ENCODE measurements at regions not wholly inside any gene's neighbourhood (a gene's known extent, or its start where the extent isn't known, plus 50 kb on each side); places are given as distances from the start of the nearest gene placed in this dataset.

DNA sequence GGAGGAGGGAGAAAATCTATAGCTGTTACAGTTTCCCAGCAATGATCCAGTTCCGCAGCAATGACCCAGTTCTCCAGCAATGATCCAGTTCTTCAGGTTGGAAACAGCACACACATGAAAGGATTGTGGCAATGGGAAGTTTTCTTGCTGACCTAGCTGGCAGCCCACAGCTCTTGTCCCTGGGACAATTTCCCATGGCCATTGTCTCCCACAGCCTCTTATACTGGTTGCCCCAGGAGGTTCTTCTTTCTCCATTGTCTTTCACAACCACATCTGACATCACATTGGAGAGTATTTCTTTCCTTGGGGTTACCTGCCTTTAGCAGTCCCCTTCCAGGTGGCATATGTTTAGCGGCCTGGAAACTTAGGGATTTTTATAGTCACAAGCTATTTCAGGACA, 209.8 kb upstream of the PLEKHG7 start:
- no peak overlapping the region for H2AFZ ChIP-seq (ENCODE audit: low read length)
- no peaks in the 10 kb centered on the region for H3F3A ChIP-seq (ENCODE audit: low read length, unreplicated experiment)
- H3K4me2 ChIP-seq (ENCODE audit: low read length): no peak overlapping the region
- ATAC-seq (no peak), DNase-seq (no peak)
- no peaks in the 10 kb centered on the region for H3K79me2 ChIP-seq (ENCODE audit: low read length)
- H3K9ac ChIP-seq (ENCODE audit: low read length): no peak overlapping the region
- H3K27me3 ChIP-seq (ENCODE audit: low read length): no peaks in the 10 kb centered on the region
- CTCF ChIA-PET: no interaction called here
- BruUV-seq (replicated peaks): no TSS peak
- POLR2A ChIA-PET (ENCODE audit: unreplicated experiment): interaction anchor here (0.6 kb wide), 1 partner anchor 83 kb away, joined by 5 read pairs; no protein-coding TSS in a partner anchor
- TF ChIP-seq EZH2 (IDR thresholded peaks at IDR 0.05; ENCODE audit: low read length, unreplicated experiment): no peak
- no peak for TF ChIP-seq EZH2phosphoT487 (IDR thresholded peaks at IDR 0.05; ENCODE audit: borderline replicate concordance, low read length)
- TF ChIP-seq, protein P1, sequence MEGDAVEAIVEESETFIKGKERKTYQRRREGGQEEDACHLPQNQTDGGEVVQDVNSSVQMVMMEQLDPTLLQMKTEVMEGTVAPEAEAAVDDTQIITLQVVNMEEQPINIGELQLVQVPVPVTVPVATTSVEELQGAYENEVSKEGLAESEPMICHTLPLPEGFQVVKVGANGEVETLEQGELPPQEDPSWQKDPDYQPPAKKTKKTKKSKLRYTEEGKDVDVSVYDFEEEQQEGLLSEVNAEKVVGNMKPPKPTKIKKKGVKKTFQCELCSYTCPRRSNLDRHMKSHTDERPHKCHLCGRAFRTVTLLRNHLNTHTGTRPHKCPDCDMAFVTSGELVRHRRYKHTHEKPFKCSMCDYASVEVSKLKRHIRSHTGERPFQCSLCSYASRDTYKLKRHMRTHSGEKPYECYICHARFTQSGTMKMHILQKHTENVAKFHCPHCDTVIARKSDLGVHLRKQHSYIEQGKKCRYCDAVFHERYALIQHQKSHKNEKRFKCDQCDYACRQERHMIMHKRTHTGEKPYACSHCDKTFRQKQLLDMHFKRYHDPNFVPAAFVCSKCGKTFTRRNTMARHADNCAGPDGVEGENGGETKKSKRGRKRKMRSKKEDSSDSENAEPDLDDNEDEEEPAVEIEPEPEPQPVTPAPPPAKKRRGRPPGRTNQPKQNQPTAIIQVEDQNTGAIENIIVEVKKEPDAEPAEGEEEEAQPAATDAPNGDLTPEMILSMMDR (conservative IDR thresholded peaks at IDR 0.05; ENCODE audit: low read depth, low read length): no peak
- H4K20me1 ChIP-seq (ENCODE audit: low read length): no peaks in the 10 kb centered on the region
- H3K9me2 ChIP-seq (replicated peaks; ENCODE audit: low read length): no peaks in the 10 kb centered on the region
- H3K4me3 ChIP-seq (ENCODE audit: low read length): no peak overlapping the region
- intact Hi-C loops (cut with micrococcal nuclease): no loop called here
- no peak overlapping the region for H3K27ac ChIP-seq (ENCODE audit: low read length)
- H3K9me3 ChIP-seq (ENCODE audit: low read length): no peaks in the 10 kb centered on the region
- H3K36me3 ChIP-seq (ENCODE audit: low read depth, low read length): no peaks in the 10 kb centered on the region
- H3K4me1 ChIP-seq (ENCODE audit: insufficient read depth, low read length): no peaks in the 10 kb centered on the region

DNA sequence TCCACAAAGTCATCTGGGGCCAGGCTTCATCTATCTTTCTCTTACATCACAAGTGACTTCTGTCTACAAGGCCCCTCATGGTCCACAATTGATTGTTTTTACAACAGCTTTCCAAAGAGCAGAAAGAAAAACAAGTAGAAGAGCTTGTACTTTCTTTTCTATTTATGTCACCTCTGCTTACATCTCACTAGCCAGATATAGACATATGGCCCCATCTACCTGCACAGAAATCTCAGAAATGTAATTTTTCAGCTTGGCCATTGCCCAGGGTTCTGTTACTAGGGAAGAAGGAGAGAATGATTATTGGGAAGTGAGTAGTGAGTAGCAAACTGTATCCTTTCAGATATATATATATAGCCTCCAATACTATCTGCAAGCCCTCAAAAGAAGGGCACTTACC, 210.5 kb upstream of the PLEKHG7 start:
- H2AFZ ChIP-seq (ENCODE audit: low read length): no peak overlapping the region
- POLR2A ChIA-PET (ENCODE audit: unreplicated experiment): no interaction called here

DNA sequence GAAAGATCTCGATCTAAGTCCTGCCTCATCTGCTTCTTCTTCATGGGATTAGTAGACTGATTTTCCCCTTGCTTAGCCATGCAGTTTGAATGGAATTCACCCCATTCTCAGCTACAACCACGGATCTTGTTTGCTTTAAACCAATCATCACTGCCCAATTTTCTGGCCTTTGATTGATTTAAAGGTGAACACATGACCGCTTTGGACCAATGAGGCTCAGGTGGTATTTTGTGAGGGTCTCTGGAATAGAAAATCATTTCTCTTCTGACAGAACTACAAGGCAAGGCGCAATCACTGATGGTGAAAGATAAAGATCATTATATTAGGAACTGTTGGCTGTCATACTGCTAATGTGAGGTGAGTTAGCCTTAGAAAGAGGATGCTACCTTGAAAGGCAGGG, 213.0 kb upstream of the PLEKHG7 start:
- CTCF ChIA-PET: no interaction called here
- BruUV-seq (replicated peaks): no TSS peak

More for the DNA sequence above, 210.5 kb upstream of the PLEKHG7 start:
- no peak overlapping the region for H3K4me2 ChIP-seq (ENCODE audit: low read length)
- BruUV-seq (replicated peaks): no TSS peak
- H3K4me1 ChIP-seq (ENCODE audit: insufficient read depth, low read length): no peaks in the 10 kb centered on the region
- CTCF ChIA-PET: no interaction called here
- no peaks in the 10 kb centered on the region for H3K36me3 ChIP-seq (ENCODE audit: low read depth, low read length)
- no peak overlapping the region for H3K9ac ChIP-seq (ENCODE audit: low read length)
- no peaks in the 10 kb centered on the region for H3K79me2 ChIP-seq (ENCODE audit: low read length)
- no peak overlapping the region for H3K4me3 ChIP-seq (ENCODE audit: low read length)
- no peak for DNase-seq
- H3F3A ChIP-seq (ENCODE audit: low read length, unreplicated experiment): no peaks in the 10 kb centered on the region
- H3K9me2 ChIP-seq (replicated peaks; ENCODE audit: low read length): no peaks in the 10 kb centered on the region
- no peak overlapping the region for H3K27ac ChIP-seq (ENCODE audit: low read length)
- no peak for ATAC-seq
- no peaks in the 10 kb centered on the region for H4K20me1 ChIP-seq (ENCODE audit: low read length)
- intact Hi-C loops (cut with micrococcal nuclease): no loop called here
- H3K27me3 ChIP-seq (ENCODE audit: low read length): no peaks in the 10 kb centered on the region
- TF ChIP-seq, protein P1 (conservative IDR thresholded peaks at IDR 0.05; ENCODE audit: low read depth, low read length): no peak
- TF ChIP-seq EZH2 (IDR thresholded peaks at IDR 0.05; ENCODE audit: low read length, unreplicated experiment): no peak
- no peak for TF ChIP-seq EZH2phosphoT487 (IDR thresholded peaks at IDR 0.05; ENCODE audit: borderline replicate concordance, low read length)
- no peaks in the 10 kb centered on the region for H3K9me3 ChIP-seq (ENCODE audit: low read length)

More for the DNA sequence above, 213.0 kb upstream of the PLEKHG7 start:
- no peak overlapping the region for H3K9ac ChIP-seq (ENCODE audit: low read length)
- H3K36me3 ChIP-seq (ENCODE audit: low read depth, low read length): no peaks in the 10 kb centered on the region
- H3K9me3 ChIP-seq (ENCODE audit: low read length): no peaks in the 10 kb centered on the region
- no peaks in the 10 kb centered on the region for H3K79me2 ChIP-seq (ENCODE audit: low read length)
- TF ChIP-seq EZH2phosphoT487 (IDR thresholded peaks at IDR 0.05; ENCODE audit: borderline replicate concordance, low read length) (no peak), EZH2 (IDR thresholded peaks at IDR 0.05; ENCODE audit: low read length, unreplicated experiment) (no peak)
- TF ChIP-seq, protein P1 (conservative IDR thresholded peaks at IDR 0.05; ENCODE audit: low read depth, low read length): no peak
- no peak overlapping the region for H3K27ac ChIP-seq (ENCODE audit: low read length)
- H4K20me1 ChIP-seq (ENCODE audit: low read length): no peaks in the 10 kb centered on the region
- no peaks in the 10 kb centered on the region for H3K4me1 ChIP-seq (ENCODE audit: insufficient read depth, low read length)
- H2AFZ ChIP-seq (ENCODE audit: low read length): peak overlapping the region; percentile 15; the same call in 1 of the 2 replicates
- POLR2A ChIA-PET (ENCODE audit: unreplicated experiment): no interaction called here
- ATAC-seq (no peak), DNase-seq (no peak)
- H3K27me3 ChIP-seq (ENCODE audit: low read length): no peaks in the 10 kb centered on the region
- intact Hi-C loops (cut with micrococcal nuclease): no loop called here
- H3F3A ChIP-seq (ENCODE audit: low read length, unreplicated experiment): no peaks in the 10 kb centered on the region
- H3K9me2 ChIP-seq (replicated peaks; ENCODE audit: low read length): no peaks in the 10 kb centered on the region
- no peak overlapping the region for H3K4me3 ChIP-seq (ENCODE audit: low read length)
- no peak overlapping the region for H3K4me2 ChIP-seq (ENCODE audit: low read length)
